ENCODE measurements at regions not wholly inside any gene's neighbourhood (a gene's known extent, or its start where the extent isn't known, plus 50 kb on each side); places are given as distances from the start of the nearest gene placed in this dataset.

DNA sequence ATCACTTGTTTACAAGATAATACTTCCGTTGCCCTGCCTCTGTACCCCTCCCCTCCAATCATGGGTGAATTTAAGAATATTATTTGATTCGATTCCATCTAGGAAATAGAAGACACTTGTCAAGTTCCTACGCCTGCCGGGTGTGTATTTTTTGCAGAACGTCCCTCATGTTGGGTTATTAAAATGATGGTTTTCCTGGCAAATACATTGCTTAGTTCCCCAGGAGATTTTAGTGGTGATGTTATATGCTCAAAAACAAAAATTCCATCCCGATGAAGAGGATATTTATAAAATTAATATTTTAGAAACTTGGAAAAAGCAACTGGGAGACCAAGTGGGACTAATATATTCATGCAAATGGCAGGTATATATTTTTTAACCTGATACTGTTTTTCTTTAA is 548.4 kb downstream of the EDEM1 start:
- intact Hi-C loops (cut with micrococcal nuclease; ENCODE audit: unreplicated experiment) = no loop called here
- no TSS peak for BruUV-seq (replicated peaks)
- Histone ChIP-seq H3K36me3 (ENCODE audit: insufficient read depth, low read length) (no peaks in the 10 kb centered on the region), H3K9me2 (ENCODE audit: insufficient read depth, low read length) (no peaks in the 10 kb centered on the region), H4K20me1 (ENCODE audit: insufficient read depth, low read length) (no peaks in the 10 kb centered on the region), H3K4me1 (ENCODE audit: insufficient read depth, low read length, poor library complexity, severe bottlenecking) (no peaks in the 10 kb centered on the region), H2AFZ (ENCODE audit: low read length) (no peak overlapping the region), H3K27ac (ENCODE audit: low read depth, low read length, poor library complexity, severe bottlenecking) (no peak overlapping the region), H3K79me2 (ENCODE audit: insufficient read depth, low read depth, low read length) (no peaks in the 10 kb centered on the region), H3K4me2 (ENCODE audit: low read length) (no peak overlapping the region), H3K9me3 (ENCODE audit: low read length) (no peaks in the 10 kb centered on the region), H3K4me3 (ENCODE audit: low read depth, low read length, poor library complexity, severe bottlenecking) (no peak overlapping the region)
- CTCF ChIA-PET (ENCODE audit: unreplicated experiment) = no interaction called here
- POLR2A ChIA-PET = no interaction called here
- no peak for DNase-seq (ENCODE audit: low spot score)
- no peak for TF ChIP-seq EZH2phosphoT487 (IDR thresholded peaks at IDR 0.05; ENCODE audit: borderline replicate concordance, low read depth, low read length)
- TF ChIP-seq, protein P1, sequence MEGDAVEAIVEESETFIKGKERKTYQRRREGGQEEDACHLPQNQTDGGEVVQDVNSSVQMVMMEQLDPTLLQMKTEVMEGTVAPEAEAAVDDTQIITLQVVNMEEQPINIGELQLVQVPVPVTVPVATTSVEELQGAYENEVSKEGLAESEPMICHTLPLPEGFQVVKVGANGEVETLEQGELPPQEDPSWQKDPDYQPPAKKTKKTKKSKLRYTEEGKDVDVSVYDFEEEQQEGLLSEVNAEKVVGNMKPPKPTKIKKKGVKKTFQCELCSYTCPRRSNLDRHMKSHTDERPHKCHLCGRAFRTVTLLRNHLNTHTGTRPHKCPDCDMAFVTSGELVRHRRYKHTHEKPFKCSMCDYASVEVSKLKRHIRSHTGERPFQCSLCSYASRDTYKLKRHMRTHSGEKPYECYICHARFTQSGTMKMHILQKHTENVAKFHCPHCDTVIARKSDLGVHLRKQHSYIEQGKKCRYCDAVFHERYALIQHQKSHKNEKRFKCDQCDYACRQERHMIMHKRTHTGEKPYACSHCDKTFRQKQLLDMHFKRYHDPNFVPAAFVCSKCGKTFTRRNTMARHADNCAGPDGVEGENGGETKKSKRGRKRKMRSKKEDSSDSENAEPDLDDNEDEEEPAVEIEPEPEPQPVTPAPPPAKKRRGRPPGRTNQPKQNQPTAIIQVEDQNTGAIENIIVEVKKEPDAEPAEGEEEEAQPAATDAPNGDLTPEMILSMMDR (conservative IDR thresholded peaks at IDR 0.05; ENCODE audit: low read length) = no peak

DNA sequence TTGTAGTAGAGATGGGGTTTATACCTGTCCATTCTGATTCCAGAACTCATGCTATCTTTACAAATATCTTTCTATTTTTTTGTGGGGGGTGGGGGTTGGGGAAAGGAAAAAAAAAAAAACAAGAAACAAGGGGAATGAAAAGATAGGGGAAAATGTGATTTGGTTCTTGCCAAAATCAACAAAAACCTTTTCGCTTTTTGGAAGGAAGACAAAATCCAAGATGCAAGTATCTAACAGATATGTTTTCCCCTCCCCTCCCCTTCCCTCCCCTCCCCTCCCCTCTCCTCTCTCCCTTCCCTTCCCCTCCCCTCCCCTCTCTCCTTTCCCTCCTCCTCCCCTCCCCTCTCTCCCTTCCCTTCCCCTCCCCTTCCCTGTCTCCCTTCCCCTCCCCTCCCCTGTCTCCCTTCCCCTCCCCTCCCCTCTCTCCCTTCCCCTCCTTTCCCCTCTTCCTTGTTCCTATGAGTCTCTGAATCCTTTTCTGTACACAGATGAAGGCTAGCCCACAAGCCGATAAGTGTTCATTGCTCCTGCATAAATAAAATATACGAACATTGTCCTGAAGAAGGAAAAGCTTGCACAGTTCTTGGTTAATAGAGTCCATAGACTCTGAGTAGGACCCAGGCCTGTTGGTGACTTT is 551.9 kb downstream of the EDEM1 start:
- no peaks in the 10 kb centered on the region for H4K20me1 ChIP-seq (ENCODE audit: insufficient read depth, low read length)
- no peak overlapping the region for H3K27ac ChIP-seq (ENCODE audit: low read depth, low read length, poor library complexity, severe bottlenecking)
- BruUV-seq (replicated peaks) = no TSS peak
- no peaks in the 10 kb centered on the region for H3K9me3 ChIP-seq (ENCODE audit: low read length)
- no peak overlapping the region for H3K4me3 ChIP-seq (ENCODE audit: low read depth, low read length, poor library complexity, severe bottlenecking)
- H3K79me2 ChIP-seq (ENCODE audit: insufficient read depth, low read depth, low read length) = no peaks in the 10 kb centered on the region
- no peaks in the 10 kb centered on the region for H3K4me1 ChIP-seq (ENCODE audit: insufficient read depth, low read length, poor library complexity, severe bottlenecking)
- no peak for DNase-seq (ENCODE audit: low spot score)
- no peaks in the 10 kb centered on the region for H3K36me3 ChIP-seq (ENCODE audit: insufficient read depth, low read length)
- no peak for TF ChIP-seq EZH2phosphoT487 (IDR thresholded peaks at IDR 0.05; ENCODE audit: borderline replicate concordance, low read depth, low read length)
- TF ChIP-seq, protein P1 (conservative IDR thresholded peaks at IDR 0.05; ENCODE audit: low read length) = no peak
- H3K9me2 ChIP-seq (ENCODE audit: insufficient read depth, low read length) = no peaks in the 10 kb centered on the region
- POLR2A ChIA-PET = no interaction called here
- H3K4me2 ChIP-seq (ENCODE audit: low read length) = no peak overlapping the region
- intact Hi-C loops (cut with micrococcal nuclease; ENCODE audit: unreplicated experiment) = no loop called here
- CTCF ChIA-PET (ENCODE audit: unreplicated experiment) = no interaction called here
- no peak overlapping the region for H2AFZ ChIP-seq (ENCODE audit: low read length)

DNA sequence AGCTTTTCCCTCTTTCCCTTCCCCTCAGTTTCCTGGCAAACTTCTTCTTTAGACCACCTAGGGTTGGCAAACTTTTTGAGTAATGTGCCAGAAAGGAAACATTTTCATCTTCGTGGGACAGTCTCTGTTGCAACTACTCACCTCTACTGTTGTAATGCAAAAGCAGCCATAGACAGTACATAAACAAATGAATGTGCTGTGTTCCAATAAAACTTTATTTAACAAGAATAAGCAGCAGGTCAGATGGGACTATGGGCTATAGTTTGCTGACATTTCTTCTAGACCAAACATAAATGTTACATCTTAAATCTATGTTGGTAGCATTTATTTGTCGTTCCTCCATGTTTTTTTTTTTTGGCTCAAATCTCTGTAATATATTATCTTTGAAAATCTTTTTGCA is 552.4 kb downstream of the EDEM1 start:
- no peaks in the 10 kb centered on the region for H4K20me1 ChIP-seq (ENCODE audit: insufficient read depth, low read length)
- POLR2A ChIA-PET = no interaction called here
- H3K79me2 ChIP-seq (ENCODE audit: insufficient read depth, low read depth, low read length) = no peaks in the 10 kb centered on the region
- no peaks in the 10 kb centered on the region for H3K9me3 ChIP-seq (ENCODE audit: low read length)
- CTCF ChIA-PET (ENCODE audit: unreplicated experiment) = no interaction called here
- H3K9me2 ChIP-seq (ENCODE audit: insufficient read depth, low read length) = no peaks in the 10 kb centered on the region
- no peak overlapping the region for H3K27ac ChIP-seq (ENCODE audit: low read depth, low read length, poor library complexity, severe bottlenecking)
- no peak overlapping the region for H3K4me2 ChIP-seq (ENCODE audit: low read length)
- no peak overlapping the region for H3K4me3 ChIP-seq (ENCODE audit: low read depth, low read length, poor library complexity, severe bottlenecking)
- no peak overlapping the region for H2AFZ ChIP-seq (ENCODE audit: low read length)
- intact Hi-C loops (cut with micrococcal nuclease; ENCODE audit: unreplicated experiment) = no loop called here
- TF ChIP-seq, protein P1 (conservative IDR thresholded peaks at IDR 0.05; ENCODE audit: low read length) = no peak
- no peak for TF ChIP-seq EZH2phosphoT487 (IDR thresholded peaks at IDR 0.05; ENCODE audit: borderline replicate concordance, low read depth, low read length)
- BruUV-seq (replicated peaks) = no TSS peak
- no peaks in the 10 kb centered on the region for H3K4me1 ChIP-seq (ENCODE audit: insufficient read depth, low read length, poor library complexity, severe bottlenecking)
- H3K36me3 ChIP-seq (ENCODE audit: insufficient read depth, low read length) = no peaks in the 10 kb centered on the region
- no peak for DNase-seq (ENCODE audit: low spot score)

All from OCI-LY7 (cell line).